Neutrophil (primary cell): ENCODE measurements at regions not wholly inside any gene's neighbourhood (a gene's known extent, or its start where the extent isn't known, plus 50 kb on each side); places are given as distances from the start of the nearest gene placed in this dataset.

Source experiments
- H3K27ac ChIP-seq: fragments of 200-600 bp; sonication (generic); 2 replicates; pipeline ENCODE4 v1.5.1; 2016; ENCODE audit warnings: mild to moderate bottlenecking, moderate library complexity
- H3K27me3 ChIP-seq: fragments of 200-600 bp; sonication (generic); 2 replicates; pipeline ENCODE4 v1.6.0; 2016; ENCODE audit warnings: mild to moderate bottlenecking
- H3K36me3 ChIP-seq: fragments of 200-600 bp; sonication (generic); 2 replicates; pipeline ENCODE4 v1.5.1; 2017
- H3K4me1 ChIP-seq, 2 experiments: fragments of 200-600 bp in 1 of 2; sonication (generic) in 1 of 2; 1 replicate in 1 of 2; 2 replicates in 1 of 2; pipeline versions ENCODE4 v1.5.1 to v1.6.1; 2013 to 2016; ENCODE audit warnings: low read depth in 1 of 2, low read length in 1 of 2, mild to moderate bottlenecking in 1 of 2, moderate library complexity in 1 of 2; ENCODE audit not compliant: control insufficient read depth in 1 of 2, insufficient read depth in 1 of 2
- H3K4me3 ChIP-seq, 2 experiments: fragments of 200-600 bp in 1 of 2; sonication (generic) in 1 of 2; 1 replicate in 1 of 2; 2 replicates in 1 of 2; pipeline ENCODE4 v1.5.1; 2013 to 2016; ENCODE audit warnings: low read depth in 1 of 2, low read length in 1 of 2, mild to moderate bottlenecking in 1 of 2, moderate library complexity in 1 of 2
- H3K9me3 ChIP-seq: fragments of 200-600 bp; sonication (generic); 2 replicates; pipeline ENCODE4 v1.5.1; 2016
- CTCF ChIP-seq: fragments of 200-600 bp; sonication (generic); IDR thresholded peaks from 2 replicates; pipeline ENCODE4 v1.5.1; 2016; ENCODE audit warnings: antibody characterized with exemption

DNA sequence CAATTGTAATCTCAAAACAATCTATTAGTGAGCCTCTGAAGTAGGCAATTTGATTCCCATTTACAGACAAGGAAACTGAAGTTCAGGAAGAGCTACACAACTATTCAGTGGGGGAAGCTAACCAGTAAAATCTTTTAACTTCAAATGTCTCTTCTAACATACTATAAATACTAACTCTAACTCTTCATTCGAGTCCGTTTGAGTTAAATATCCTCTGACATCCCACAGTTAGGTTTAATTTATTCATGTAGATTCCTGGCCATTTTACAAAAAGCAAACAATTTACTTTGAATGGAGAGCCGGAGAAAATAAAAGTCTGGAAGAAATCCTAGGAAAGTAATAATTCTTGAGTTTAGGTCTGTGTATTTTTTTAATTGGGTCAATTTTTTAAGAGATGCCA is 64.7 kb downstream of the HYCC1 start:
- no peaks in the 10 kb centered on the region for H3K4me1 ChIP-seq
- no peaks in the 10 kb centered on the region for H3K27me3 ChIP-seq
- TF ChIP-seq CTCF: no peak
- H3K36me3 ChIP-seq: no peaks in the 10 kb centered on the region
- H3K9me3 ChIP-seq: no peaks in the 10 kb centered on the region
- no peak overlapping the region for H3K4me3 ChIP-seq
- H3K27ac ChIP-seq: no peak overlapping the region

DNA sequence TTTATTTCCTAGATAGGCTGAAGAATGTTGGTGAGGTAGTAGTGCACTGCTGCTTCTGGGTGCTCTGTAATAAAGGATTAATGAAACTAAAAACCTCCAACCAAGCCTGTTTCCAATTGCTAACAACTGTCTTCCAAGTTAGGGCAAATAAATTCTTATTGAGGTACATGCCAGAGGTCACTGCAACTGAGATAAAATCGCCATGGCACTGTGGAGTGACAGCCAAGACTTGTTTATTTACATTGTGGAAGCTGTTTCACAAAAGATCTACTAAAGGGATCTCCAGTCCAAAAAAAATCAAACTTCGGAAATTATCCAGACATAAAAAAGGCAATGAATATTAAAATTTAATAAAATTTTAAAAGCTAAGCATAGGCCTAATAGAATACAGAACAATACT is 65.2 kb downstream of the HYCC1 start:
- Histone ChIP-seq H3K36me3 (no peaks in the 10 kb centered on the region), H3K27me3 (no peaks in the 10 kb centered on the region), H3K27ac (no peak overlapping the region), H3K4me3 (no peak overlapping the region), H3K4me1 (no peaks in the 10 kb centered on the region), H3K9me3 (no peaks in the 10 kb centered on the region)
- TF ChIP-seq CTCF: no peak

DNA sequence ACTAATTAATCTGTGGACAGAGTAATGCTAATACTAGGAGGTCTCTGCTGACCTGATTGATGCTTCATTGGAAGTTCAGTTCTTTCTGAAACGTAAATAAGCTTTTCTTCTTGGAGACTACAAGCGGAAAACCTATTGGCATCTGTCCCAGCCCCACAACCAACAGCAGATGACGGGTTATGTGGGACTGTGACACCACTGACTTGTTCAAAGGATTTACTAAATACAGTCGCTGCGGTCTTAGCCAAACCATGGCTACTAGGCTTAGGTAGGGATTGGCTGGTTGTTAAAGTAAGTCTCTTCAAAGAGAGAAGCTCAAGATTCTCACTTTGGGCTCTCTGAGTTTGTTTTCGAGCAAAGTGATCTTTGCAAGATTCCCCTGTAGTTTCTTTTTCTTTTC is 68.3 kb downstream of the HYCC1 start:
- Histone ChIP-seq H3K36me3 (no peaks in the 10 kb centered on the region), H3K4me3 (no peak overlapping the region), H3K9me3 (no peaks in the 10 kb centered on the region), H3K27me3 (no peaks in the 10 kb centered on the region), H3K27ac (no peak overlapping the region), H3K4me1 (no peaks in the 10 kb centered on the region)
- no peak for TF ChIP-seq CTCF

- no peak overlapping the region for H3K4me3 ChIP-seq
- TF ChIP-seq CTCF: no peak
- no peak overlapping the region for H3K27ac ChIP-seq
- H3K27me3 ChIP-seq: no peaks in the 10 kb centered on the region
- H3K9me3 ChIP-seq: no peaks in the 10 kb centered on the region
- H3K4me1 ChIP-seq: no peaks in the 10 kb centered on the region
- no peaks in the 10 kb centered on the region for H3K36me3 ChIP-seq
Measured at GRCh38 chr7:22944510-22944909, 69.4 kb downstream of the HYCC1 start.

DNA sequence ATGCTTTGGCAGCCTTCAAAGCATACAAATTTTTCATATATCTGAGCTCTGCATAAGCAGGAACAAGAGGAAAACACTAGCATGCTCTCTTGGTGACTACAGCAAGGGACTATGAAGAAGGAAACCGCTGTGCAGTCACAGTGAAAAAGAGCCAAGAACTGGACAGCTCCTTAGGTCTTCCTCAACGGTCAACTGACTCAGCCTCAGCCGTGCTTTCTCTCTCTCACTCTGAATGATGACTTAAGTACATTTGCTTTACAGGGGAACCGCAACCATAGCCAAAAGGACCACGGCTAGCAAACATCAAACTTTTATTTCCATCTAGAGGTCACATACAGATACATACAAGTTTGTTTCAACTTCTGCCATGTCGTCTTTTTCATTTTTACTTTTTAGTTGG is 69.9 kb downstream of the HYCC1 start:
- H3K4me3 ChIP-seq: no peak overlapping the region
- H3K27me3 ChIP-seq: no peaks in the 10 kb centered on the region
- H3K4me1 ChIP-seq: no peaks in the 10 kb centered on the region
- no peaks in the 10 kb centered on the region for H3K36me3 ChIP-seq
- no peak overlapping the region for H3K27ac ChIP-seq
- no peaks in the 10 kb centered on the region for H3K9me3 ChIP-seq
- TF ChIP-seq CTCF: no peak

- no peaks in the 10 kb centered on the region for H3K27me3 ChIP-seq
- H3K9me3 ChIP-seq: no peaks in the 10 kb centered on the region
- H3K27ac ChIP-seq: no peak overlapping the region
- no peaks in the 10 kb centered on the region for H3K4me1 ChIP-seq
- H3K4me3 ChIP-seq: no peak overlapping the region
- no peak for TF ChIP-seq CTCF
- no peaks in the 10 kb centered on the region for H3K36me3 ChIP-seq
Measured at GRCh38 chr7:22942191-22942590, 71.7 kb downstream of the HYCC1 start.
